RWPE2 (cell line): ENCODE measurements at regions not wholly inside any gene's neighbourhood (a gene's known extent, or its start where the extent isn't known, plus 50 kb on each side); places are given as distances from the start of the nearest gene placed in this dataset.

Experiments used
- ATAC-seq: fragments of 200-7000 bp; cut with Tn5 transposase; 3 replicates; pipeline ENCODE4 v1.9.1; 2021; ENCODE audit warnings: low read depth
- DNase-seq: peaks from one replicate; pipeline ENCODE4 v3.0.0-alpha.2; 2020; ENCODE audit warnings: low spot score
- H3K27ac ChIP-seq: fragments of 450-650 bp; 2 replicates; pipeline ENCODE4 v1.5.1; 2017; ENCODE audit warnings: mild to moderate bottlenecking; ENCODE audit not compliant: poor library complexity, severe bottlenecking
- H3K27me3 ChIP-seq: fragments of 250-450 bp; sonication (Bioruptor Pico); 2 replicates; pipeline ENCODE4 v1.5.1; 2021; ENCODE audit warnings: mild to moderate bottlenecking, moderate library complexity; ENCODE audit not compliant: insufficient read depth, poor library complexity, severe bottlenecking
- H3K36me3 ChIP-seq: fragments of 250-450 bp; sonication (Bioruptor Pico); 2 replicates; pipeline ENCODE4 v1.5.1; 2020; ENCODE audit warnings: low read depth, mild to moderate bottlenecking, moderate library complexity
- H3K4me1 ChIP-seq: fragments of 250-450 bp; sonication (Bioruptor Pico); 2 replicates; pipeline ENCODE4 v1.5.1; 2021; ENCODE audit warnings: mild to moderate bottlenecking, moderate library complexity; ENCODE audit not compliant: insufficient read depth, poor library complexity, severe bottlenecking
- H3K4me3 ChIP-seq: fragments of 250-450 bp; sonication (Bioruptor Pico); 2 replicates; pipeline ENCODE4 v1.5.1; 2021; ENCODE audit warnings: mild to moderate bottlenecking, moderate library complexity; ENCODE audit not compliant: severe bottlenecking
- H3K9me3 ChIP-seq: fragments of 250-450 bp; sonication (Bioruptor Pico); 2 replicates; pipeline ENCODE4 v1.5.1; 2021; ENCODE audit warnings: mild to moderate bottlenecking, moderate library complexity; ENCODE audit not compliant: severe bottlenecking
- TF ChIP-seq, protein P1 (sequence below): fragments of 450-650 bp; IDR thresholded peaks from one replicate; pipeline ENCODE4 v1.5.1; 2017; ENCODE audit warnings: mild to moderate bottlenecking, moderate library complexity; ENCODE audit not compliant: poor library complexity, severe bottlenecking

DNA sequence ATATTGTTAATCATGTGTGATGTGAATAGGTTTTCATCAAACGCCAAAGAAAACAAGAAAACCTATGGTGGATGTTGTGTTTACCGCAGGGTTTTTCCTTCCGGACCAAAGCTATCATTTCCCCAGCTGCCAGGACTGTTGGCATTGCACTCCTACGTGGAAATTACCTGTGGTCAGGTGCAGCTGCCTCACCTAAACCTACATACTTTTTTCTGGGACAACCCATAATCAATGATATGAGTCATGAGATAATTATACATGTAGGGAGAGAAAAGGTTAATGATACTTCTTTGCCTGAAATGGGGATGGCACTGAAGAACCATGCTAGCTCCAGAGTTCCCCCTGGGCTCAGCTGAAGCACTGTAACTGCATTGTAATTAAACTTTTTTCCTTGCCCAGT lies 223.6 kb upstream of the SEMA3E start:
- ATAC-seq (no peak), DNase-seq (no peak)
- no peaks in the 10 kb centered on the region for H3K36me3 ChIP-seq
- H3K4me1 ChIP-seq: peaks cover 4% of the 10 kb centered on the region
- H3K27me3 ChIP-seq: no peaks in the 10 kb centered on the region
- H3K4me3 ChIP-seq: no peak overlapping the region
- TF ChIP-seq, protein P1, sequence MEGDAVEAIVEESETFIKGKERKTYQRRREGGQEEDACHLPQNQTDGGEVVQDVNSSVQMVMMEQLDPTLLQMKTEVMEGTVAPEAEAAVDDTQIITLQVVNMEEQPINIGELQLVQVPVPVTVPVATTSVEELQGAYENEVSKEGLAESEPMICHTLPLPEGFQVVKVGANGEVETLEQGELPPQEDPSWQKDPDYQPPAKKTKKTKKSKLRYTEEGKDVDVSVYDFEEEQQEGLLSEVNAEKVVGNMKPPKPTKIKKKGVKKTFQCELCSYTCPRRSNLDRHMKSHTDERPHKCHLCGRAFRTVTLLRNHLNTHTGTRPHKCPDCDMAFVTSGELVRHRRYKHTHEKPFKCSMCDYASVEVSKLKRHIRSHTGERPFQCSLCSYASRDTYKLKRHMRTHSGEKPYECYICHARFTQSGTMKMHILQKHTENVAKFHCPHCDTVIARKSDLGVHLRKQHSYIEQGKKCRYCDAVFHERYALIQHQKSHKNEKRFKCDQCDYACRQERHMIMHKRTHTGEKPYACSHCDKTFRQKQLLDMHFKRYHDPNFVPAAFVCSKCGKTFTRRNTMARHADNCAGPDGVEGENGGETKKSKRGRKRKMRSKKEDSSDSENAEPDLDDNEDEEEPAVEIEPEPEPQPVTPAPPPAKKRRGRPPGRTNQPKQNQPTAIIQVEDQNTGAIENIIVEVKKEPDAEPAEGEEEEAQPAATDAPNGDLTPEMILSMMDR: no peak
- H3K9me3 ChIP-seq: no peaks in the 10 kb centered on the region
- H3K27ac ChIP-seq: no peak overlapping the region

DNA sequence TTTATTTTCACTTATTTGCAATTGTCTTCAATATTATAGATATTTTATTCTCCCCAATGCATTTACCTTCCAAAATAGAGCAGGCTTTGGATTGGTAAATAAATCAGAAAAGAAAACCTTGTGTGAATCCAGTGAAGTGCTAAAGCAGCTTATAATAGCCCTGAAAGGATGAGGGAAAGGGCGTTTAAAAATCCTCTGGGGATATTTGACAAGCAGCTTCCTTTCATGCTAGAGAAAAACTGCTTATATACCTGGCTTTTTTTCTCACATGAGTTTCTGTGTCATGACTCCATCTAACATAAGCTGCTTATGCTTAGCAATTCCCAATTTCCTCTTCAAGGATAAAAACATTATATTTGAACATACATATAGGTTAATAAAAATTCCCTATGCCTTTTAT lies 221.6 kb upstream of the SEMA3E start:
- no peaks in the 10 kb centered on the region for H3K4me1 ChIP-seq
- H3K9me3 ChIP-seq: no peaks in the 10 kb centered on the region
- no peak overlapping the region for H3K27ac ChIP-seq
- TF ChIP-seq, protein P1: no peak
- no peaks in the 10 kb centered on the region for H3K27me3 ChIP-seq
- no peak overlapping the region for H3K4me3 ChIP-seq
- no peaks in the 10 kb centered on the region for H3K36me3 ChIP-seq
- no peak for DNase-seq
- no peak for ATAC-seq

DNA sequence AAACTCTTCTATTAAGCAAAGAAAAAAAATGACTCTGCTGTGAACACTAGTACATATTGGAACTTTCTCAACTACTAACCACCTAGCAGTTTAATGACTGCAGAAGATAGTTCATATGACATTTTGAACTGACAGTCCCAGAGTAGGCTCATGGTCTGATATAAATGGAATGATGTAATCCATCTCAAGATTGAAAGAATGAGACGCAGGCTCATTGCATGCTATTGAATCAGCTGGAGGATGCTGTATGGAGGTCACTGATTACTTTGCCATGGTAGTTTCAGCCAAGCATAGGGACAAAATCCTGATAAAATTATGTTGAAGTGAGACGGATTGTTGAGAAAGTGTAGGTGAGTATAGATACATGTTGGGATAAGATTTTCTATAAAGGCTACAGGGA lies 217.6 kb upstream of the SEMA3E start:
- Histone ChIP-seq H3K27ac (no peak overlapping the region), H3K4me1 (no peaks in the 10 kb centered on the region), H3K27me3 (no peaks in the 10 kb centered on the region), H3K36me3 (no peaks in the 10 kb centered on the region), H3K4me3 (no peak overlapping the region), H3K9me3 (no peaks in the 10 kb centered on the region)
- no peak for DNase-seq
- TF ChIP-seq, protein P1: no peak
- ATAC-seq: no peak

DNA sequence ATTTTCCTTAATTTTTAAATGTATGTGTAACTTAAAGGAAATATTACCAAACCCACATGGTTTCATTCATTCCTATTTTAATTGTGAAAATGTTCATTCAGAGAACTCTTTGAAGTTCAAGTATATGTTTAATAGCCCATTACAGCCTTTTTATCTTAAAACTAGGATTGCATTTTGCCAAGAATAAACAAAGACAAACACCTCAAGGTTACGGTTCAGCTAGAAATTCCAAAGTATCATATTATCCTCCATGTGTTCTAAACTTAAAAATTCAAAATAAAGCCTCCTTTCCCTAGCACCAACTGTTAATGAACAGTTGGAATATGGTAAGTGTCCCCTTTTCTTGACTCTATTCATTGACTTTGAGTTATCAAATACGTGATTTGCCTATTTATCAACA lies 215.6 kb upstream of the SEMA3E start:
- no peaks in the 10 kb centered on the region for H3K27me3 ChIP-seq
- TF ChIP-seq, protein P1: no peak
- no peaks in the 10 kb centered on the region for H3K4me1 ChIP-seq
- no peaks in the 10 kb centered on the region for H3K9me3 ChIP-seq
- ATAC-seq (no peak), DNase-seq (no peak)
- H3K36me3 ChIP-seq: no peaks in the 10 kb centered on the region
- H3K27ac ChIP-seq: no peak overlapping the region
- H3K4me3 ChIP-seq: no peak overlapping the region

DNA sequence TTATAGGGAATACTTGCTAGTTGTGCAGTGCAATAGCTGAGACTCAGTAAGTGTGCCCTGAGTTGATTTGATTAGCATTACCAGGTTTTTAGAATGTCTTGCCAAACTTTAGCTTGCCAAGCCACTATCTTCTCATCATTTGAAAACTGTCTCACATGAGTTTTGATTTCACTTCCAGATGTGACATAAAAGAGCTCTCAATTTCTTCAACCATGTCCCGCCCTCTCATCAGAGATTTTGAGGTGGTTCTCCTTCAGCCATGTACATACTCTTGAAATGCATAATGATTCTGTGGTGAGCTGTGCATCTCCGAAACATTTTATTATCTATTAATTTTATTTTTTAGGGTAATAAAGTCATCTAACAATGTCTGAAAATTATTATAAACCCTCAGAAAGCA lies 215.0 kb upstream of the SEMA3E start:
- H3K4me3 ChIP-seq: no peak overlapping the region
- ATAC-seq: no peak

More for the DNA sequence above, 215.0 kb upstream of the SEMA3E start:
- Histone ChIP-seq H3K27ac (no peak overlapping the region), H3K9me3 (no peaks in the 10 kb centered on the region), H3K36me3 (no peaks in the 10 kb centered on the region), H3K27me3 (no peaks in the 10 kb centered on the region), H3K4me1 (no peaks in the 10 kb centered on the region)
- DNase-seq: no peak
- TF ChIP-seq, protein P1: no peak
